H9 (cell line): ENCODE measurements at regions not wholly inside any gene's neighbourhood (a gene's known extent, or its start where the extent isn't known, plus 50 kb on each side); places are given as distances from the start of the nearest gene placed in this dataset.

ENCODE experiments used
- DNase-seq: peaks from one replicate; pipeline ENCODE4 v3.0.0-alpha.2; 2017
- H2AFZ ChIP-seq: one replicate; pipeline ENCODE4 v1.6.1; 2013; ENCODE audit warnings: mild to moderate bottlenecking, low read length, control low read depth, moderate library complexity
- H2AK5ac ChIP-seq: 2 replicates; pipeline ENCODE4 v1.6.1; 2013; ENCODE audit warnings: low read length, control low read depth, mixed read lengths; ENCODE audit not compliant: insufficient read length
- H2BK120ac ChIP-seq: one replicate; pipeline ENCODE4 v1.6.1; 2013; ENCODE audit warnings: low read depth, mild to moderate bottlenecking, low read length, control low read depth, inconsistent platforms; ENCODE audit not compliant: poor library complexity, severe bottlenecking
- H2BK12ac ChIP-seq: 2 replicates; pipeline ENCODE4 v1.6.1; 2013; ENCODE audit warnings: low read length, control low read depth, mixed read lengths, low read depth; ENCODE audit not compliant: insufficient read length
- H2BK15ac ChIP-seq: 2 replicates; pipeline ENCODE4 v1.6.1; 2013; ENCODE audit warnings: low read depth, low read length, control low read depth
- H2BK20ac ChIP-seq: one replicate; pipeline ENCODE4 v1.6.1; 2013; ENCODE audit warnings: low read depth, mild to moderate bottlenecking, low read length, control low read depth, inconsistent platforms; ENCODE audit not compliant: poor library complexity, severe bottlenecking
- H2BK5ac ChIP-seq: 2 replicates; pipeline ENCODE4 v1.6.1; 2013; ENCODE audit warnings: low read length, control low read depth, mixed read lengths; ENCODE audit not compliant: insufficient read length
- H3K14ac ChIP-seq: 2 replicates; pipeline ENCODE4 v1.6.1; 2013; ENCODE audit warnings: low read length, control low read depth; ENCODE audit not compliant: insufficient read depth
- H3K18ac ChIP-seq: 2 replicates; pipeline ENCODE4 v1.6.1; 2013; ENCODE audit warnings: low read depth, mild to moderate bottlenecking, mixed read lengths, low read length, control low read depth; ENCODE audit not compliant: insufficient read length
- H3K23ac ChIP-seq: 2 replicates; pipeline ENCODE4 v1.6.1; 2013; ENCODE audit warnings: low read length, control low read depth, mixed read lengths, low read depth; ENCODE audit not compliant: insufficient read length
- H3K23me2 ChIP-seq: 2 replicates; pipeline ENCODE4 v1.6.1; 2013; ENCODE audit warnings: low read depth, mild to moderate bottlenecking, mixed read lengths, low read length, control low read depth; ENCODE audit not compliant: insufficient read length, poor library complexity, severe bottlenecking
- H3K27ac ChIP-seq: 2 replicates; pipeline ENCODE4 v1.5.1; 2013; ENCODE audit warnings: low read length, control low read depth, mixed read lengths, low read depth; ENCODE audit not compliant: insufficient read length
- H3K27me3 ChIP-seq: 2 replicates; pipeline ENCODE4 v1.6.1; 2013; ENCODE audit warnings: low read length, control low read depth, inconsistent platforms; ENCODE audit not compliant: insufficient read depth
- H3K4ac ChIP-seq: 2 replicates; pipeline ENCODE4 v1.6.1; 2013; ENCODE audit warnings: low read depth, mild to moderate bottlenecking, control low read depth, inconsistent platforms, low read length, moderate library complexity
- H3K4me1 ChIP-seq: 2 replicates; pipeline ENCODE4 v1.6.1; 2013; ENCODE audit warnings: low read length, control low read depth, inconsistent platforms; ENCODE audit not compliant: insufficient read depth
- H3K4me2 ChIP-seq: 2 replicates; pipeline ENCODE4 v1.6.1; 2013; ENCODE audit warnings: low read length, control low read depth, mixed read lengths; ENCODE audit not compliant: insufficient read length, insufficient read depth
- H3K56ac ChIP-seq: 2 replicates; pipeline ENCODE4 v1.6.1; 2013; ENCODE audit warnings: low read depth, mild to moderate bottlenecking, mixed read lengths, low read length, control low read depth; ENCODE audit not compliant: insufficient read length
- H3K79me1 ChIP-seq: 2 replicates; pipeline ENCODE4 v1.6.1; 2013; ENCODE audit warnings: low read depth, mild to moderate bottlenecking, moderate library complexity, low read length, control low read depth, inconsistent platforms; ENCODE audit not compliant: insufficient read depth, poor library complexity, severe bottlenecking
- H3K79me2 ChIP-seq: 2 replicates; pipeline ENCODE4 v1.6.1; 2013; ENCODE audit warnings: low read length, control low read depth, inconsistent platforms; ENCODE audit not compliant: insufficient read depth
- H3K9ac ChIP-seq: 2 replicates; pipeline ENCODE4 v1.6.1; 2013; ENCODE audit warnings: low read length, control low read depth, mixed read lengths; ENCODE audit not compliant: insufficient read length; ENCODE audit errors: extremely low read depth
- H3K9me3 ChIP-seq: one replicate; pipeline ENCODE4 v1.6.1; 2013; ENCODE audit warnings: low read depth, low read length, inconsistent platforms; ENCODE audit not compliant: control insufficient read depth
- H3T11ph ChIP-seq: one replicate; pipeline ENCODE4 v1.6.1; 2013; ENCODE audit warnings: mild to moderate bottlenecking, low read length, control low read depth, inconsistent platforms
- H4K20me1 ChIP-seq: one replicate; pipeline ENCODE4 v1.6.1; 2013; ENCODE audit not compliant: control insufficient read depth, insufficient read length, insufficient read depth
- H4K5ac ChIP-seq: 2 replicates; pipeline ENCODE4 v1.6.1; 2013; ENCODE audit warnings: low read depth, mild to moderate bottlenecking, mixed read lengths, low read length, control low read depth; ENCODE audit not compliant: insufficient read length
- H4K8ac ChIP-seq: replicated peaks from 2 replicates; pipeline ENCODE4 v1.6.1; 2013; ENCODE audit warnings: low read length, control low read depth, mixed read lengths, low read depth; ENCODE audit not compliant: insufficient read length
- H4K91ac ChIP-seq: 2 replicates; pipeline ENCODE4 v1.6.1; 2013; ENCODE audit warnings: low read depth, mild to moderate bottlenecking, moderate library complexity, mixed read lengths, low read length, control low read depth; ENCODE audit not compliant: insufficient read length
- H3K27ac Mint-ChIP-seq, 3 experiments: 2 replicates in 2 of 3; 3 replicates in 1 of 3; pipeline ENCODE4 v1.8.0; 2020 to 2021; ENCODE audit warnings: mixed read lengths in 3 of 3, mild to moderate bottlenecking in 1 of 3, moderate library complexity in 1 of 3
- H3K27me3 Mint-ChIP-seq: 2 replicates; pipeline ENCODE4 v1.8.0; 2021; ENCODE audit warnings: low read depth, mild to moderate bottlenecking, moderate library complexity, mixed read lengths
- H3K36me3 Mint-ChIP-seq, 3 experiments: 2 replicates in 2 of 3; 3 replicates in 1 of 3; pipeline ENCODE4 v1.8.0; 2020 to 2021; ENCODE audit warnings: low read depth in 3 of 3, mixed read lengths in 3 of 3; ENCODE audit not compliant: insufficient read depth in 1 of 3
- H3K4me1 Mint-ChIP-seq, 2 experiments: 2 replicates each; pipeline ENCODE4 v1.8.0; 2020; ENCODE audit warnings: mixed read lengths in 2 of 2
- H3K4me3 Mint-ChIP-seq, 2 experiments: 2 replicates in 1 of 2; 3 replicates in 1 of 2; pipeline ENCODE4 v1.8.0; 2020 to 2021; ENCODE audit warnings: mild to moderate bottlenecking in 2 of 2, mixed read lengths in 2 of 2, moderate library complexity in 1 of 2
- H3K9me3 Mint-ChIP-seq, 2 experiments: 2 replicates in 1 of 2; 3 replicates in 1 of 2; pipeline ENCODE4 v1.8.0; 2020; ENCODE audit warnings: mild to moderate bottlenecking in 2 of 2, mixed read lengths in 2 of 2, moderate library complexity in 1 of 2
- CTCF ChIP-seq: fragments of 200-600 bp; sonication (generic); conservative IDR thresholded peaks from 3 replicates; pipeline ENCODE4 v1.8.0; 2021; ENCODE audit warnings: antibody characterized with exemption, mild to moderate bottlenecking
- WGBS: extraction: QIAGEN DNeasy Blood & Tissue Kit; methylation state at CpG from one replicate; pipeline ENCODE4 v1.1.7; 2013; ENCODE audit warnings: missing lambda C conversion rate, low lambda C conversion rate, mixed read lengths; ENCODE audit not compliant: insufficient read length; ENCODE audit errors: extremely low coverage; 5-methylcytosine and 5-hydroxymethylcytosine counted together

GRCh38 chr4:188697243-188697642 is 558.0 kb downstream of the TRIML1 start:
- Mint-ChIP-seq H3K27me3 (no peaks in the 10 kb centered on the region), H3K36me3 (no peaks in the 10 kb centered on the region), H3K4me1 (no peaks in the 10 kb centered on the region), H3K27ac (no peak overlapping the region), H3K4me3 (no peak overlapping the region), H3K9me3 (no peaks in the 10 kb centered on the region)
- H2BK15ac ChIP-seq = no peak overlapping the region
- no peaks in the 10 kb centered on the region for H3K79me1 ChIP-seq
- no peak overlapping the region for H2AK5ac ChIP-seq
- H2BK12ac ChIP-seq = no peak overlapping the region
- no peaks in the 10 kb centered on the region for H3K9me3 ChIP-seq
- H3K4me2 ChIP-seq = no peak overlapping the region
- H2BK5ac ChIP-seq = no peak overlapping the region
- no peak for TF ChIP-seq CTCF
- no peak overlapping the region for H3T11ph ChIP-seq
- H3K23me2 ChIP-seq = no peaks in the 10 kb centered on the region
- no peak overlapping the region for H2BK120ac ChIP-seq
- no peak overlapping the region for H3K27ac ChIP-seq
- no peaks in the 10 kb centered on the region for H3K27me3 ChIP-seq
- H4K20me1 ChIP-seq = no peaks in the 10 kb centered on the region
- no peak overlapping the region for H2AFZ ChIP-seq
- H3K9ac ChIP-seq = no peak overlapping the region
- H3K23ac ChIP-seq = no peak overlapping the region
- no peaks in the 10 kb centered on the region for H3K4me1 ChIP-seq
- no peak for DNase-seq
- no peak overlapping the region for H4K5ac ChIP-seq
- no peaks in the 10 kb centered on the region for H3K79me2 ChIP-seq
- no peak overlapping the region for H3K56ac ChIP-seq
- no peak overlapping the region for H4K91ac ChIP-seq
- H4K8ac ChIP-seq = no peak overlapping the region
- no peak overlapping the region for H2BK20ac ChIP-seq
- no CpG with 5 or more reads among the region's 1 CpG for WGBS
- H3K4ac ChIP-seq = no peak overlapping the region
- H3K14ac ChIP-seq = no peak overlapping the region
- no peak overlapping the region for H3K18ac ChIP-seq
